HG03095 (cell line): ENCODE measurements at regions not wholly inside any gene's neighbourhood (a gene's known extent, or its start where the extent isn't known, plus 50 kb on each side); places are given as distances from the start of the nearest gene placed in this dataset.
"Not testable (repeated sequence)": the region's sequence is repeated elsewhere in the genome, so short reads cannot be mapped to it uniquely, and the experiment has no call there.

Source experiments
- ATAC-seq: cut with Tn5 transposase; IDR thresholded peaks from one replicate; pipeline ENCODE4 v1.9.1; 2021; ENCODE audit warnings: moderate library complexity; ENCODE audit not compliant: unreplicated experiment

GRCh38 chr1:213622365-213623063 is 365.3 kb upstream of the PROX1 start:
- ATAC-seq, result peak; percentile 76

GRCh38 chr1:213623064-213623581 is 364.6 kb upstream of the PROX1 start:
- no peak for ATAC-seq

GRCh38 chr1:213623862-213624261 is 363.9 kb upstream of the PROX1 start:
- ATAC-seq, result no peak

- not testable (repeated sequence) for ATAC-seq
Measured at GRCh38 chr1:213636778-213637177, 351.0 kb upstream of the PROX1 start.

GRCh38 chr1:213641312-213641711 is 346.5 kb upstream of the PROX1 start:
- ATAC-seq, result no peak

- ATAC-seq, result no peak
Measured at GRCh38 chr1:213643360-213643759, 344.4 kb upstream of the PROX1 start.

- ATAC-seq, result no peak
Measured at GRCh38 chr1:213647864-213648650, 339.7 kb upstream of the PROX1 start.

- ATAC-seq, result no peak
Measured at GRCh38 chr1:213649373-213649772, 338.4 kb upstream of the PROX1 start.

GRCh38 chr1:213650603-213651002 is 337.2 kb upstream of the PROX1 start:
- ATAC-seq, result no peak

GRCh38 chr1:213651077-213651476 is 336.7 kb upstream of the PROX1 start:
- no peak for ATAC-seq

- ATAC-seq, result no peak
Measured at GRCh38 chr1:213652109-213652508, 335.7 kb upstream of the PROX1 start.

- ATAC-seq, result no peak
Measured at GRCh38 chr1:213656039-213656438, 331.7 kb upstream of the PROX1 start.

GRCh38 chr1:213656503-213656902 is 331.3 kb upstream of the PROX1 start:
- ATAC-seq, result no peak

- no peak for ATAC-seq
Measured at GRCh38 chr1:213657013-213657412, 330.8 kb upstream of the PROX1 start.

GRCh38 chr1:213657879-213658278 is 329.9 kb upstream of the PROX1 start:
- ATAC-seq, result no peak

- no peak for ATAC-seq
Measured at GRCh38 chr1:213658457-213658856, 329.3 kb upstream of the PROX1 start.

GRCh38 chr1:213659580-213660547 is 327.9 kb upstream of the PROX1 start:
- no peak for ATAC-seq

- ATAC-seq, result no peak
Measured at GRCh38 chr1:213661302-213661701, 326.5 kb upstream of the PROX1 start.

GRCh38 chr1:213666113-213666512 is 321.7 kb upstream of the PROX1 start:
- no peak for ATAC-seq

- no peak for ATAC-seq
Measured at GRCh38 chr1:213666922-213667321, 320.9 kb upstream of the PROX1 start.

GRCh38 chr1:213669512-213669911 is 318.3 kb upstream of the PROX1 start:
- ATAC-seq, result no peak
